ENCODE measurements at regions not wholly inside any gene's neighbourhood (a gene's known extent, or its start where the extent isn't known, plus 50 kb on each side); places are given as distances from the start of the nearest gene placed in this dataset.

DNA sequence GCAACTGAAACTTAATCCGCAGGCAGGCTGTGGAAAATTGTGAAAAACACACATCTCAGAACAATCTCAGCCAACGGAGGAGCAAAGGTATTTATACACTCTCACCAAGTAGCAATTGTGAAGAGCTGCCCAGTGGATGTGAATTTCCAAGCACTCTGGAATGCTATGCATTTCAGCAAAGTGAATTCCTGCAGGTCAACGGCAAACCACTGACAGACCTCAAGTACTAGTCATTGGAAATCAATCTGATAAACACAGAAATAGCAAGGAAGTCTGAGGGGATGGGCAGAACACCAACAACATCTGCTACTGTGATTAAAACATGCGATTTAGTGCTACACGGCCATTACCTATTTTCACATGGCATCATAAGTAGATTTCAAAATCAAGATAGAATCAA, 429.1 kb downstream of the HTR1B start:
- ChIA-PET CTCF (no interaction called here), POLR2A (no interaction called here)
- TF ChIP-seq SIN3A (IDR thresholded peaks at IDR 0.05; ENCODE audit: borderline replicate concordance, insufficient read depth, low read depth, low read length) (no peak), TCF7L2 (IDR thresholded peaks at IDR 0.05; ENCODE audit: low read depth, low read length) (no peak), POLR2AphosphoS5 (IDR thresholded peaks at IDR 0.05; ENCODE audit: low read depth, low read length) (peak; percentile 29; the same call in 1 of the 2 replicates)
- TF ChIP-seq, protein P1, sequence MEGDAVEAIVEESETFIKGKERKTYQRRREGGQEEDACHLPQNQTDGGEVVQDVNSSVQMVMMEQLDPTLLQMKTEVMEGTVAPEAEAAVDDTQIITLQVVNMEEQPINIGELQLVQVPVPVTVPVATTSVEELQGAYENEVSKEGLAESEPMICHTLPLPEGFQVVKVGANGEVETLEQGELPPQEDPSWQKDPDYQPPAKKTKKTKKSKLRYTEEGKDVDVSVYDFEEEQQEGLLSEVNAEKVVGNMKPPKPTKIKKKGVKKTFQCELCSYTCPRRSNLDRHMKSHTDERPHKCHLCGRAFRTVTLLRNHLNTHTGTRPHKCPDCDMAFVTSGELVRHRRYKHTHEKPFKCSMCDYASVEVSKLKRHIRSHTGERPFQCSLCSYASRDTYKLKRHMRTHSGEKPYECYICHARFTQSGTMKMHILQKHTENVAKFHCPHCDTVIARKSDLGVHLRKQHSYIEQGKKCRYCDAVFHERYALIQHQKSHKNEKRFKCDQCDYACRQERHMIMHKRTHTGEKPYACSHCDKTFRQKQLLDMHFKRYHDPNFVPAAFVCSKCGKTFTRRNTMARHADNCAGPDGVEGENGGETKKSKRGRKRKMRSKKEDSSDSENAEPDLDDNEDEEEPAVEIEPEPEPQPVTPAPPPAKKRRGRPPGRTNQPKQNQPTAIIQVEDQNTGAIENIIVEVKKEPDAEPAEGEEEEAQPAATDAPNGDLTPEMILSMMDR (IDR thresholded peaks at IDR 0.05) = no peak
- TF ChIP-seq, protein P2, sequence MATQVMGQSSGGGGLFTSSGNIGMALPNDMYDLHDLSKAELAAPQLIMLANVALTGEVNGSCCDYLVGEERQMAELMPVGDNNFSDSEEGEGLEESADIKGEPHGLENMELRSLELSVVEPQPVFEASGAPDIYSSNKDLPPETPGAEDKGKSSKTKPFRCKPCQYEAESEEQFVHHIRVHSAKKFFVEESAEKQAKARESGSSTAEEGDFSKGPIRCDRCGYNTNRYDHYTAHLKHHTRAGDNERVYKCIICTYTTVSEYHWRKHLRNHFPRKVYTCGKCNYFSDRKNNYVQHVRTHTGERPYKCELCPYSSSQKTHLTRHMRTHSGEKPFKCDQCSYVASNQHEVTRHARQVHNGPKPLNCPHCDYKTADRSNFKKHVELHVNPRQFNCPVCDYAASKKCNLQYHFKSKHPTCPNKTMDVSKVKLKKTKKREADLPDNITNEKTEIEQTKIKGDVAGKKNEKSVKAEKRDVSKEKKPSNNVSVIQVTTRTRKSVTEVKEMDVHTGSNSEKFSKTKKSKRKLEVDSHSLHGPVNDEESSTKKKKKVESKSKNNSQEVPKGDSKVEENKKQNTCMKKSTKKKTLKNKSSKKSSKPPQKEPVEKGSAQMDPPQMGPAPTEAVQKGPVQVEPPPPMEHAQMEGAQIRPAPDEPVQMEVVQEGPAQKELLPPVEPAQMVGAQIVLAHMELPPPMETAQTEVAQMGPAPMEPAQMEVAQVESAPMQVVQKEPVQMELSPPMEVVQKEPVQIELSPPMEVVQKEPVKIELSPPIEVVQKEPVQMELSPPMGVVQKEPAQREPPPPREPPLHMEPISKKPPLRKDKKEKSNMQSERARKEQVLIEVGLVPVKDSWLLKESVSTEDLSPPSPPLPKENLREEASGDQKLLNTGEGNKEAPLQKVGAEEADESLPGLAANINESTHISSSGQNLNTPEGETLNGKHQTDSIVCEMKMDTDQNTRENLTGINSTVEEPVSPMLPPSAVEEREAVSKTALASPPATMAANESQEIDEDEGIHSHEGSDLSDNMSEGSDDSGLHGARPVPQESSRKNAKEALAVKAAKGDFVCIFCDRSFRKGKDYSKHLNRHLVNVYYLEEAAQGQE (IDR thresholded peaks at IDR 0.05; ENCODE audit: insufficient read depth in 1 of 2, low read depth in 2 of 2, low read length in 1 of 2) = no peak
- Histone ChIP-seq H3K4me3 (ENCODE audit: low read depth in 2 of 2, low read length in 2 of 2) (0 out of 4 replicates have a peak overlapping the region, but pooled peaks of 1 of the 2 experiments have one; percentile 7), H3K27me3 (ENCODE audit: control insufficient read depth, insufficient read depth, low read length) (no peaks in the 10 kb centered on the region), H3K4me1 (ENCODE audit: control insufficient read depth, insufficient read depth, low read length) (peaks cover 3% of the 10 kb centered on the region; the same call in 1 of the 2 replicates), H3K9me3 (ENCODE audit: control insufficient read depth, insufficient read depth, low read depth, low read length) (no peaks in the 10 kb centered on the region), H3K36me3 (ENCODE audit: control insufficient read depth, insufficient read depth, low read length) (no peaks in the 10 kb centered on the region), H3K27ac (ENCODE audit: low read length) (peak overlapping the region; percentile 82)
- intact Hi-C loops (cut with micrococcal nuclease; ENCODE audit: unreplicated experiment) = no loop called here
- DNase-seq (ENCODE audit: low read depth, low spot score) (no peak), ATAC-seq (peak; percentile 98)
- BruUV-seq (replicated peaks) = no TSS peak
- in situ Hi-C loops (cut with HindIII; ENCODE audit: low pct_unique_long_range_greater_than_20kb, low sequenced_read_pairs) = no loop called here

DNA sequence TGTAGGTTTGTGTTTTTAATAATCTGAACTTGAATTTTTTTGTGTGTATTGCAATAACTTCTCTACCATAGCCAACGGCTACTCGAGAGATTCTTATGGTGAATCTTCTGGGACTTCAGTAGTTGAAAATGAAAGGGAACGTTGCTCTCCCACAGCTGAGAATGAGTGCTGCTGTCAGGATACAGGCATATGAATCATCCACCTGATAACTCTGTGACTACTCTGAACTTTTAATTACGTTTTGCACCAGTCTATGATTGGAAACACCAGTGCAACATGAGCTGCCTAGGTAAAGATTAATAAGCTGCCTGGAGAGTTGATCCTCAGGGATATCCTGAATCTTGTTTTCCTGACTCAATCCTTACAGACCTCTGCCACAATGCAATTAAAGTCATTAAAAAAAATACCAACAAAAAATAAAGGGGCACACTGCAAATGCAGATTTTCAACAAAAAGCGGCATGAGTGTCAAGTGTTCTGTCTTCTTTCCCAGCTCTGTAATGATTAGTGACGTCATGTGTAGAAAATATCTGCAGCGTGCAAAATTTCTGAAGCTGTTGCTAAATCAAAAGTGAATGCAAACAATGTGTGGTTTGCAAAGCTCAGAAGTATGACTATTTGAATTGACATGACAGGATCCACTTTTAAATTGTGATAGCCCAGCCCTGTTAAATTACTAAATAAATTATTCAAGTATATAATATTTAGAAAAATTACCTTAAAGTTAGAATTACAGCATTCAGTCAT, 432.2 kb downstream of the HTR1B start:
- Histone ChIP-seq H3K27ac (ENCODE audit: low read length) (peak overlapping the region; percentile 39; the same call in 1 of the 2 replicates), H3K9me3 (ENCODE audit: control insufficient read depth, insufficient read depth, low read depth, low read length) (no peaks in the 10 kb centered on the region), H3K36me3 (ENCODE audit: control insufficient read depth, insufficient read depth, low read length) (no peaks in the 10 kb centered on the region), H3K4me3 (ENCODE audit: low read depth in 2 of 2, low read length in 2 of 2) (no peak overlapping the region), H3K4me1 (ENCODE audit: control insufficient read depth, insufficient read depth, low read length) (peaks cover 7% of the 10 kb centered on the region; the same call in 1 of the 2 replicates), H3K27me3 (ENCODE audit: control insufficient read depth, insufficient read depth, low read length) (no peaks in the 10 kb centered on the region)
- in situ Hi-C loops (cut with HindIII; ENCODE audit: low pct_unique_long_range_greater_than_20kb, low sequenced_read_pairs) (no loop called here), intact Hi-C loops (cut with micrococcal nuclease; ENCODE audit: unreplicated experiment) (no loop called here)
- TF ChIP-seq, protein P1 (IDR thresholded peaks at IDR 0.05) = no peak
- BruUV-seq (replicated peaks) = no TSS peak
- ATAC-seq (no peak), DNase-seq (ENCODE audit: low read depth, low spot score) (no peak)
- CTCF ChIA-PET = no interaction called here
- POLR2A ChIA-PET = interaction anchor here (0.5 kb wide), 1 partner anchor 122 kb away, joined by 3 read pairs; no protein-coding TSS in a partner anchor

Data from Panc1 (cell line).